Endothelial cell of umbilical vein (primary cell): ENCODE measurements at regions not wholly inside any gene's neighbourhood (a gene's known extent, or its start where the extent isn't known, plus 50 kb on each side); places are given as distances from the start of the nearest gene placed in this dataset.
"Not testable (repeated sequence)": the region's sequence is repeated elsewhere in the genome, so short reads cannot be mapped to it uniquely, and the experiment has no call there.

Source experiments
- CTCF ChIP-seq, 2 donors: IDR thresholded peaks; 1 replicate in 1 of 2; 2 replicates in 1 of 2; pipeline ENCODE4 v1.5.1; 2011; ENCODE audit warnings: low read length in 2 of 2, mild to moderate bottlenecking in 2 of 2, moderate library complexity in 2 of 2, control low read depth in 1 of 2, inconsistent platforms in 1 of 2, low read depth in 1 of 2; ENCODE audit not compliant: insufficient read depth in 1 of 2; ENCODE audit errors: extremely low read depth in 1 of 2
- EZH2 ChIP-seq: IDR thresholded peaks from 2 replicates; pipeline ENCODE4 v1.6.1; 2012; ENCODE audit warnings: borderline replicate concordance, low read depth, mild to moderate bottlenecking, moderate library complexity, low read length, inconsistent platforms; ENCODE audit not compliant: severe bottlenecking
- FOS ChIP-seq: IDR thresholded peaks from 2 replicates; pipeline ENCODE4 v1.6.1; 2011; ENCODE audit warnings: mild to moderate bottlenecking, low read length, moderate library complexity, borderline replicate concordance; ENCODE audit not compliant: insufficient read depth
- GATA2 ChIP-seq: IDR thresholded peaks from 2 replicates; pipeline ENCODE4 v1.7.0; 2011; ENCODE audit warnings: low read depth, mild to moderate bottlenecking, moderate library complexity, mixed read lengths, low read length; ENCODE audit not compliant: insufficient read length, insufficient read depth
- JUN ChIP-seq: IDR thresholded peaks from 2 replicates; pipeline ENCODE4 v1.6.1; 2011; ENCODE audit warnings: borderline replicate concordance, low read depth; ENCODE audit not compliant: insufficient read length, insufficient read depth
- MAX ChIP-seq: IDR thresholded peaks from 2 replicates; pipeline ENCODE4 v1.6.1; 2011; ENCODE audit not compliant: insufficient read depth, insufficient read length
- MYC ChIP-seq: IDR thresholded peaks from one replicate; pipeline ENCODE4 v1.6.1; 2011; ENCODE audit warnings: mild to moderate bottlenecking, low read depth, low read length
- POLR2A ChIP-seq: IDR thresholded peaks from 2 replicates; pipeline ENCODE4 v1.6.1; 2012; ENCODE audit warnings: low read depth, mild to moderate bottlenecking, control low read depth, low read length
- POLR2AphosphoS5 ChIP-seq: IDR thresholded peaks from 2 replicates; pipeline ENCODE4 v1.6.1; 2012; ENCODE audit warnings: low read depth, mild to moderate bottlenecking, control low read depth, low read length, moderate library complexity; ENCODE audit not compliant: insufficient read depth

GRCh38 chr1:143816369-143816768, 155.4 kb downstream of the FAM72C start:
- TF ChIP-seq POLR2A; POLR2AphosphoS5; CTCF (IDR thresholded peaks at IDR 0.05; ENCODE audit: extremely low read depth in 1 of 2, insufficient read depth in 1 of 2, low read depth in 1 of 2, low read length in 2 of 2); MAX; MYC; EZH2; FOS; GATA2; JUN: not testable (repeated sequence)
